ENCODE measurements at regions not wholly inside any gene's neighbourhood (a gene's known extent, or its start where the extent isn't known, plus 50 kb on each side); places are given as distances from the start of the nearest gene placed in this dataset.

- TF ChIP-seq CTCF (IDR thresholded peaks at IDR 0.05) (no peak), POLR2A (IDR thresholded peaks at IDR 0.05) (no peak)
- H3K27ac ChIP-seq: no peak overlapping the region
Observed at GRCh38 chr20:58135441-58136148, 92.9 kb downstream of the ANKRD60 start.

GRCh38 chr20:58133020-58133808, 95.2 kb downstream of the ANKRD60 start:
- no peak for TF ChIP-seq POLR2A (IDR thresholded peaks at IDR 0.05)
- no peak for TF ChIP-seq CTCF (IDR thresholded peaks at IDR 0.05)
- DNase-seq: no peak
- Histone ChIP-seq H3K4me1 (peaks cover 0 to 6% of the 10 kb centered on the region in 2 donors), H3K36me3 (no peaks in the 10 kb centered on the region), H3K9me3 (no peaks in the 10 kb centered on the region), H3K27ac (peak overlapping the region in 1 of 2 donors; percentile 49), H3K4me3 (no peak overlapping the region), H3K27me3 (no peaks in the 10 kb centered on the region)
- intact Hi-C loops (cut with DNase I; ENCODE audit: low total_unique reads): no loop called here

More at GRCh38 chr20:58135441-58136148, 92.9 kb downstream of the ANKRD60 start:
- H3K9me3 ChIP-seq: no peaks in the 10 kb centered on the region
- H3K4me3 ChIP-seq: no peak overlapping the region
- intact Hi-C loops (cut with DNase I; ENCODE audit: low total_unique reads): no loop called here
- H3K4me1 ChIP-seq: peaks cover 0 to 6% of the 10 kb centered on the region in 2 donors
- H3K36me3 ChIP-seq: no peaks in the 10 kb centered on the region
- no peaks in the 10 kb centered on the region for H3K27me3 ChIP-seq
- peak in 1 of 2 donors; percentile 13 for DNase-seq

- intact Hi-C loops (cut with DNase I; ENCODE audit: low total_unique reads): no loop called here
- no peaks in the 10 kb centered on the region for H3K27me3 ChIP-seq
- DNase-seq: peak in 1 of 2 donors; percentile 9
- TF ChIP-seq CTCF (IDR thresholded peaks at IDR 0.05) (no peak), POLR2A (IDR thresholded peaks at IDR 0.05) (no peak)
- no peaks in the 10 kb centered on the region for H3K9me3 ChIP-seq
- peak overlapping the region; percentile 40 to 49 for H3K27ac ChIP-seq
- no peak overlapping the region for H3K4me3 ChIP-seq
- H3K36me3 ChIP-seq: no peaks in the 10 kb centered on the region
- peaks cover 0 to 6% of the 10 kb centered on the region in 2 donors for H3K4me1 ChIP-seq
Observed at GRCh38 chr20:58131551-58132142, 96.8 kb downstream of the ANKRD60 start.

GRCh38 chr20:58131151-58131550, 97.3 kb downstream of the ANKRD60 start:
- H3K4me3 ChIP-seq: no peak overlapping the region
- no peaks in the 10 kb centered on the region for H3K9me3 ChIP-seq
- H3K27me3 ChIP-seq: no peaks in the 10 kb centered on the region
- peak overlapping the region; percentile 40 to 49 for H3K27ac ChIP-seq
- no peaks in the 10 kb centered on the region for H3K36me3 ChIP-seq
- DNase-seq: peak in 1 of 2 donors; percentile 27
- TF ChIP-seq CTCF (IDR thresholded peaks at IDR 0.05) (no peak), POLR2A (IDR thresholded peaks at IDR 0.05) (no peak)
- peaks cover 0 to 6% of the 10 kb centered on the region in 2 donors for H3K4me1 ChIP-seq
- intact Hi-C loops (cut with DNase I; ENCODE audit: low total_unique reads): no loop called here

Data from uterus (tissue), 3 donors.